PC-3 (cell line): ENCODE measurements at regions not wholly inside any gene's neighbourhood (a gene's known extent, or its start where the extent isn't known, plus 50 kb on each side); places are given as distances from the start of the nearest gene placed in this dataset.

Experiments
- ATAC-seq: fragments of 200-7000 bp; cut with Tn5 transposase; 2 replicates; pipeline ENCODE4 v1.9.1; 2020; ENCODE audit warnings: mild to moderate bottlenecking, moderate library complexity
- BruUV-seq: library from RNA; stranded (reverse); fragments of 400-500 nt; replicated peaks from 2 replicates; lab custom pipeline; 2021; lab: Mats Ljungman, UMichigan
- CTCF ChIA-PET: fragments of 300-600 bp; sonication (Branson Sonifier 250); formaldehyde crosslinking; loops from one replicate; lab custom pipeline; 2022; ENCODE audit warnings: antibody characterized with exemption; lab: Charles Lee
- POLR2A ChIA-PET: fragments of 300-600 bp; sonication (Branson Sonifier 250); formaldehyde crosslinking; loops from one replicate; lab custom pipeline; 2022; ENCODE audit warnings: antibody characterized with exemption; ENCODE audit not compliant: unreplicated experiment; lab: Charles Lee
- DNase-seq: peaks from one replicate; pipeline ENCODE4 v3.0.0-alpha.2; 2015
- H2AFZ ChIP-seq: fragments of 300-600 bp; sonication (generic); 2 replicates; pipeline ENCODE4 v1.6.0; 2016; ENCODE audit warnings: antibody characterized with exemption, low read length
- H3F3A ChIP-seq: fragments of 300-600 bp; sonication (generic); one replicate; pipeline ENCODE4 v1.6.0; 2017; ENCODE audit warnings: antibody characterized with exemption, low read length, control low read depth, mild to moderate bottlenecking; ENCODE audit not compliant: unreplicated experiment
- H3K27ac ChIP-seq: fragments of 300-600 bp; sonication (generic); 2 replicates; pipeline ENCODE4 v1.5.1; 2016; ENCODE audit warnings: mild to moderate bottlenecking, low read length
- H3K27me3 ChIP-seq: fragments of 300-600 bp; sonication (generic); 2 replicates; pipeline ENCODE4 v1.6.1; 2016; ENCODE audit warnings: low read length, mixed read lengths
- H3K36me3 ChIP-seq: fragments of 300-600 bp; sonication (generic); 2 replicates; pipeline ENCODE4 v1.6.1; 2016; ENCODE audit warnings: low read depth, mixed run types, low read length, mixed read lengths
- H3K4me1 ChIP-seq: fragments of 300-600 bp; sonication (generic); 2 replicates; pipeline ENCODE4 v1.5.1; 2016; ENCODE audit warnings: low read length; ENCODE audit not compliant: insufficient read depth
- H3K4me2 ChIP-seq: fragments of 300-600 bp; sonication (generic); 2 replicates; pipeline ENCODE4 v1.6.0; 2016; ENCODE audit warnings: low read length
- H3K4me3 ChIP-seq: fragments of 300-600 bp; sonication (generic); 2 replicates; pipeline ENCODE4 v1.5.1; 2016; ENCODE audit warnings: mild to moderate bottlenecking, low read length, mixed read lengths
- H3K79me2 ChIP-seq: fragments of 300-600 bp; sonication (generic); 2 replicates; pipeline ENCODE4 v1.6.1; 2017; ENCODE audit warnings: low read length, mixed read lengths
- H3K9ac ChIP-seq: fragments of 300-600 bp; sonication (generic); 2 replicates; pipeline ENCODE4 v1.6.0; 2016; ENCODE audit warnings: mild to moderate bottlenecking, low read length
- H3K9me2 ChIP-seq: fragments of 300-600 bp; sonication (generic); replicated peaks from 2 replicates; pipeline ENCODE4 v1.6.1; 2016; ENCODE audit warnings: mixed run types, low read length, mixed read lengths
- H3K9me3 ChIP-seq: fragments of 300-600 bp; sonication (generic); 2 replicates; pipeline ENCODE4 v1.6.1; 2016; ENCODE audit warnings: low read length, mixed read lengths
- H4K20me1 ChIP-seq: fragments of 300-600 bp; sonication (generic); 2 replicates; pipeline ENCODE4 v1.6.1; 2016; ENCODE audit warnings: low read length, mixed read lengths
- CTCF ChIP-seq: fragments of 300-600 bp; sonication (generic); conservative IDR thresholded peaks from 2 replicates; pipeline ENCODE4 v1.5.1; 2017; ENCODE audit warnings: antibody characterized with exemption, low read depth, mild to moderate bottlenecking, low read length
- EZH2 ChIP-seq: fragments of 300-600 bp; sonication (generic); IDR thresholded peaks from one replicate; pipeline ENCODE4 v1.6.1; 2017; ENCODE audit warnings: antibody characterized with exemption, mild to moderate bottlenecking, low read length; ENCODE audit not compliant: unreplicated experiment
- EZH2phosphoT487 ChIP-seq: fragments of 300-600 bp; sonication (generic); IDR thresholded peaks from 2 replicates; pipeline ENCODE4 v1.6.1; 2018; ENCODE audit warnings: mild to moderate bottlenecking, antibody characterized with exemption, low read length, borderline replicate concordance
- intact Hi-C: fragments of 100-400 bp; cut with micrococcal nuclease; formaldehyde crosslinking; loops from 2 replicates; pipeline ENCODE4 v1.9.0; 2023

GRCh38 chr3:35065891-35066290 is 573.4 kb upstream of the ARPP21 start:
- H3K9me3 ChIP-seq, result 0 out of 2 replicates have a peak, but pooled peaks cover 3% of the 10 kb centered on the region
- no peaks in the 10 kb centered on the region for H3K9me2 ChIP-seq
- BruUV-seq, result no TSS peak
- H3K4me1 ChIP-seq, result no peaks in the 10 kb centered on the region
- no peak overlapping the region for H3K4me2 ChIP-seq
- no peaks in the 10 kb centered on the region for H3K27me3 ChIP-seq
- no peak for TF ChIP-seq CTCF
- no peak for TF ChIP-seq EZH2
- TF ChIP-seq EZH2phosphoT487, result no peak
- H3F3A ChIP-seq, result no peaks in the 10 kb centered on the region
- H3K27ac ChIP-seq, result no peak overlapping the region
- intact Hi-C loops, result loop anchor here (2.0 to 10.0 kb wide), 2 partner anchors 181 to 593 kb away; no protein-coding TSS in a partner anchor
- no peaks in the 10 kb centered on the region for H3K79me2 ChIP-seq
- POLR2A ChIA-PET, result no interaction called here
- no peaks in the 10 kb centered on the region for H4K20me1 ChIP-seq
- no peak overlapping the region for H3K4me3 ChIP-seq
- no peak overlapping the region for H3K9ac ChIP-seq
- ATAC-seq (no peak), DNase-seq (no peak)
- CTCF ChIA-PET, result no interaction called here
- H2AFZ ChIP-seq, result no peak overlapping the region
- H3K36me3 ChIP-seq, result no peaks in the 10 kb centered on the region

GRCh38 chr3:35067750-35068149 is 571.6 kb upstream of the ARPP21 start:
- H3K9me2 ChIP-seq, result no peaks in the 10 kb centered on the region
- no peak overlapping the region for H3K4me2 ChIP-seq
- intact Hi-C loops, result loop anchor here (2.0 to 10.0 kb wide), 2 partner anchors 183 to 591 kb away; no protein-coding TSS in a partner anchor
- H3K27me3 ChIP-seq, result no peaks in the 10 kb centered on the region
- ChIA-PET POLR2A (no interaction called here), CTCF (no interaction called here)
- no peaks in the 10 kb centered on the region for H3K36me3 ChIP-seq
- no peaks in the 10 kb centered on the region for H4K20me1 ChIP-seq
- no TSS peak for BruUV-seq
- H3K79me2 ChIP-seq, result no peaks in the 10 kb centered on the region
- ATAC-seq (no peak), DNase-seq (no peak)
- 0 out of 2 replicates have a peak, but pooled peaks cover 3% of the 10 kb centered on the region for H3K9me3 ChIP-seq
- no peak overlapping the region for H3K27ac ChIP-seq
- H3K4me1 ChIP-seq, result no peaks in the 10 kb centered on the region
- H3K9ac ChIP-seq, result no peak overlapping the region
- H3F3A ChIP-seq, result no peaks in the 10 kb centered on the region
- TF ChIP-seq EZH2phosphoT487 (no peak), EZH2 (no peak), CTCF (no peak)
- no peak overlapping the region for H3K4me3 ChIP-seq
- no peak overlapping the region for H2AFZ ChIP-seq

- H3K27me3 ChIP-seq, result no peaks in the 10 kb centered on the region
- H3K4me2 ChIP-seq, result no peak overlapping the region
- no peaks in the 10 kb centered on the region for H4K20me1 ChIP-seq
- 0 out of 2 replicates have a peak, but pooled peaks cover 3% of the 10 kb centered on the region for H3K9me3 ChIP-seq
- H3K4me1 ChIP-seq, result no peaks in the 10 kb centered on the region
- intact Hi-C loops, result no loop called here
- no peak overlapping the region for H3K4me3 ChIP-seq
- TF ChIP-seq EZH2, result no peak
- no peak for TF ChIP-seq EZH2phosphoT487
- TF ChIP-seq CTCF, result no peak
- DNase-seq (no peak), ATAC-seq (no peak)
- H3K9me2 ChIP-seq, result no peaks in the 10 kb centered on the region
- H2AFZ ChIP-seq, result no peak overlapping the region
- H3K79me2 ChIP-seq, result no peaks in the 10 kb centered on the region
- no peaks in the 10 kb centered on the region for H3F3A ChIP-seq
- ChIA-PET CTCF (no interaction called here), POLR2A (no interaction called here)
- no peak overlapping the region for H3K9ac ChIP-seq
- no peaks in the 10 kb centered on the region for H3K36me3 ChIP-seq
- BruUV-seq, result no TSS peak
- H3K27ac ChIP-seq, result no peak overlapping the region
Observed at GRCh38 chr3:35070088-35070487, 569.2 kb upstream of the ARPP21 start.
